ENCODE measurements at regions not wholly inside any gene's neighbourhood (a gene's known extent, or its start where the extent isn't known, plus 50 kb on each side); places are given as distances from the start of the nearest gene placed in this dataset.

- H3K4me1 ChIP-seq: no peaks in the 10 kb centered on the region
- H3K4me3 ChIP-seq: no peak overlapping the region
- no peaks in the 10 kb centered on the region for H3K27me3 ChIP-seq
- TF ChIP-seq POLR2A (IDR thresholded peaks at IDR 0.05) (no peak), POLR2AphosphoS5 (IDR thresholded peaks at IDR 0.05; ENCODE audit: insufficient read depth in 1 of 2, low read depth in 1 of 2) (no peak), CTCF (IDR thresholded peaks at IDR 0.05) (no peak)
- H3K27ac ChIP-seq: no peak overlapping the region
- H3K36me3 ChIP-seq: no peaks in the 10 kb centered on the region
- no peak for DNase-seq (ENCODE audit: extremely low spot score in 2 of 2)
- intact Hi-C loops (cut with DNase I): no loop called here
- no peaks in the 10 kb centered on the region for H3K9me3 ChIP-seq
Measured at GRCh38 chr1:198880818-198881597, 242.2 kb downstream of the PTPRC start.

- no peak overlapping the region for H3K4me3 ChIP-seq
- no peak overlapping the region for H3K27ac ChIP-seq
- no peaks in the 10 kb centered on the region for H3K4me1 ChIP-seq
- no peaks in the 10 kb centered on the region for H3K36me3 ChIP-seq
- DNase-seq (ENCODE audit: extremely low spot score in 2 of 2): no peak
- intact Hi-C loops (cut with DNase I): no loop called here
- TF ChIP-seq POLR2AphosphoS5 (IDR thresholded peaks at IDR 0.05; ENCODE audit: insufficient read depth in 1 of 2, low read depth in 1 of 2): no peak
- TF ChIP-seq CTCF (IDR thresholded peaks at IDR 0.05): no peak
- TF ChIP-seq POLR2A (IDR thresholded peaks at IDR 0.05): no peak
- H3K27me3 ChIP-seq: no peaks in the 10 kb centered on the region
- H3K9me3 ChIP-seq: no peaks in the 10 kb centered on the region
Measured at GRCh38 chr1:198883184-198883583, 244.3 kb downstream of the PTPRC start.

GRCh38 chr1:198887866-198888265 is 249.0 kb downstream of the PTPRC start:
- Histone ChIP-seq H3K4me1 (no peaks in the 10 kb centered on the region), H3K27ac (no peak overlapping the region), H3K36me3 (no peaks in the 10 kb centered on the region), H3K9me3 (no peaks in the 10 kb centered on the region), H3K4me3 (no peak overlapping the region), H3K27me3 (no peaks in the 10 kb centered on the region)
- no peak for TF ChIP-seq POLR2AphosphoS5 (IDR thresholded peaks at IDR 0.05; ENCODE audit: insufficient read depth in 1 of 2, low read depth in 1 of 2)
- TF ChIP-seq CTCF (IDR thresholded peaks at IDR 0.05): no peak
- TF ChIP-seq POLR2A (IDR thresholded peaks at IDR 0.05): no peak
- no peak for DNase-seq (ENCODE audit: extremely low spot score in 2 of 2)
- intact Hi-C loops (cut with DNase I): no loop called here

GRCh38 chr1:198888379-198888943 is 249.6 kb downstream of the PTPRC start:
- H3K9me3 ChIP-seq: no peaks in the 10 kb centered on the region
- no peaks in the 10 kb centered on the region for H3K36me3 ChIP-seq
- H3K27ac ChIP-seq: no peak overlapping the region
- no peak overlapping the region for H3K4me3 ChIP-seq
- no peak for DNase-seq (ENCODE audit: extremely low spot score in 2 of 2)
- TF ChIP-seq CTCF (IDR thresholded peaks at IDR 0.05): no peak
- no peak for TF ChIP-seq POLR2AphosphoS5 (IDR thresholded peaks at IDR 0.05; ENCODE audit: insufficient read depth in 1 of 2, low read depth in 1 of 2)
- TF ChIP-seq POLR2A (IDR thresholded peaks at IDR 0.05): no peak
- H3K27me3 ChIP-seq: no peaks in the 10 kb centered on the region
- no peaks in the 10 kb centered on the region for H3K4me1 ChIP-seq
- intact Hi-C loops (cut with DNase I): no loop called here

- Histone ChIP-seq H3K4me3 (no peak overlapping the region), H3K27me3 (no peaks in the 10 kb centered on the region), H3K9me3 (no peaks in the 10 kb centered on the region), H3K36me3 (no peaks in the 10 kb centered on the region), H3K4me1 (no peaks in the 10 kb centered on the region), H3K27ac (no peak overlapping the region)
- TF ChIP-seq POLR2A (IDR thresholded peaks at IDR 0.05): no peak
- no peak for TF ChIP-seq POLR2AphosphoS5 (IDR thresholded peaks at IDR 0.05; ENCODE audit: insufficient read depth in 1 of 2, low read depth in 1 of 2)
- TF ChIP-seq CTCF (IDR thresholded peaks at IDR 0.05): no peak
- no peak for DNase-seq (ENCODE audit: extremely low spot score in 2 of 2)
- intact Hi-C loops (cut with DNase I): no loop called here
Measured at GRCh38 chr1:198889101-198889500, 250.3 kb downstream of the PTPRC start.

Measured in vagina (tissue), 2 donors.